ENCODE measurements at regions not wholly inside any gene's neighbourhood (a gene's known extent, or its start where the extent isn't known, plus 50 kb on each side); places are given as distances from the start of the nearest gene placed in this dataset.

DNA sequence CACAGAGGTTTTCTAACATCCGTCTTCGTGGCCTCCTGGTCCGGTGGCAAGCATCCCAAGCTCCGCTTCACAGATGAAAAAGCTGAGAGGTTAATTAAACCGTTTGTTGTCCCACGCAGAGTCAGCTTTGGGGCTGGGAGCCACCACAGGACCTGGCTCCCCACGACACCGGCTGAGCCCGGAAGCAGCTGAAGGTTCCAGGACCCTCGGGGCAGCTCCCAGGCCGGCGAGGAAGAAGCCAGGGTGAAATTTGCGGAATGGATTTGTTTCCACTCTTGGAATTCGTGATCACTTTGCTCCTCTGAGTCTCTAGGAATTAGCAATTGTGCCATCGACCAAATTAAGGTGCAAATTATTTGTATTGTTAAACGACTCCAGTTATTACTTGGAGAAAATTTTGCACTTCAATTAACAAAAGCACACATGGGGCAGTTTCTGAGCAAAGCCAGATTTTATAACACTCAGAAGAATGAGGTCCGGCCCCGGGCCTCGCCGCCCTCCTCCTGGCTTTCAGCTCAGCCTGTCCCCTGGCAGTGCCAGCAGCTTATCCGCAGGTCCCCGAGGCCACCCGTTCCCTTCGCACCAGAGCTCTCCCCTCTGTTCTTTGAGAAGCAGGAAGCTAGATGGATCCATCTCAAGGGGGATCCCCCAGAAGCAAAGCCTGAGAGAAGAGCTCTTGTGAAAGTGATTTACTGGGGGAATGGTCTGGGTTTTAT, 69.1 kb downstream of the SIK1 start:
- peaks cover 76% of the 10 kb centered on the region for H3K4me1 ChIP-seq (ENCODE audit: control insufficient read depth, insufficient read depth, low read length)
- H3K27me3 ChIP-seq (ENCODE audit: control insufficient read depth, insufficient read depth, low read length), result no peaks in the 10 kb centered on the region
- 47% methylated on average over 19 of the region's 24 CpGs for WGBS (ENCODE audit: insufficient coverage)
- no peak overlapping the region for H3K4me3 ChIP-seq (ENCODE audit: low read depth, low read length)
- H3K27ac ChIP-seq (ENCODE audit: low read depth, low read length), result no peak overlapping the region
- DNase-seq (ENCODE audit: low read depth in 4 of 6, low spot score in 6 of 6), result peak in 1 of 6 donors; percentile 63
- peaks cover 3% of the 10 kb centered on the region for H3K36me3 ChIP-seq (ENCODE audit: control insufficient read depth, insufficient read depth, low read length)
- no peaks in the 10 kb centered on the region for H3K9me3 ChIP-seq (ENCODE audit: control insufficient read depth, insufficient read depth, low read length)

DNA sequence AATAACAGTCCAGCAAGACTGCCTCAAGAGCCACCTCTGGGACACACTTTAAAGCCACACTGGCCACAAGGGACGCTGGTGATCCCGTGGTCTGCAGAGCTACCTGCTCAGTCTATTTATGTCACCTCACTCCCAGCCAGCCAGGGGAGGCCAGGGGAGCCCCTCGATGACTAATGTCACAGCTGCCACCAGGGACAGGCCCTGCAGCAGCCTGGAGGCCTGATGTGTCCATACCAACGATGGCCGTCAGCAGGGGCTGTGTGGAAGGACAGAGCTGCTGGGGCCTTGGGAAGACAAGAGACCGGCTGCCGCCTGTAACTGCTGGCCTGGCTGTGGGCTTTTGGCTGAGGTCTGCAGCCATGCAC, 71.0 kb downstream of the SIK1 start:
- WGBS (ENCODE audit: insufficient coverage), result 78% methylated on average over 7 of the region's 7 CpGs
- H3K27ac ChIP-seq (ENCODE audit: low read depth, low read length), result no peak overlapping the region
- peaks cover 60% of the 10 kb centered on the region for H3K4me1 ChIP-seq (ENCODE audit: control insufficient read depth, insufficient read depth, low read length)
- H3K27me3 ChIP-seq (ENCODE audit: control insufficient read depth, insufficient read depth, low read length), result no peaks in the 10 kb centered on the region
- peaks cover 3% of the 10 kb centered on the region for H3K36me3 ChIP-seq (ENCODE audit: control insufficient read depth, insufficient read depth, low read length)
- no peak overlapping the region for H3K4me3 ChIP-seq (ENCODE audit: low read depth, low read length)
- no peaks in the 10 kb centered on the region for H3K9me3 ChIP-seq (ENCODE audit: control insufficient read depth, insufficient read depth, low read length)
- DNase-seq (ENCODE audit: low read depth in 4 of 6, low spot score in 6 of 6), result no peak

DNA sequence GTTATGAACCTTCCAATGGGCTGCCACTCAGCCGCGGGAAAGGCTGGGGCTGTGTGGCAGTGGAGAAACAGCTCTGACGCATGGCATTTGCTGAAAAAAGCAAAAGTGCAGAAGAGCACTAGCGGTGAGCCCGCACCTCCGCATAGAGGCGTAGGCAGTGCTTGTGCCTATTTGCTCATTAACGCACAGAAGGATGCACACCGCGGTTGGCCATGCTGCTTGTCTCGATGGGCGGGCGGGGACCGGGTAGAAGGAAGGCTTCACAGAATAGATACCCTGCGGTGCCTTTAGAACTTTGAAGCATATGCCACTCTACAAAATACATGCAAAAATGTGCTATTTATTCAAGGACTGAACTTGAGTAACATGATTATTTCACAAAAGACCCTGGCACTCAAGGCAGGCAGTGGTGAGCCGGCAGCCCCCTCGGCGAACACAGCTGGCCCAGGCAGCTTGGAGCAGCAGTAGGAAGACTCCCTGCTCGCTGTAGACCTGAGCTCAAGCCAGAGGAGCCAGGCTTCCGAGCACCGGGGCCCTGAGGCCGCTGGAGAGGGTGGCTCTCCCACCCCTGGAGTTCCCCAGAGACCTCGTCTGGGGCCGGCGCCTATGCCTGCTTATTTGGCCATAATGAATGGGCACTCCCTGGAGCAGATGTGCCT, 71.5 kb downstream of the SIK1 start:
- Histone ChIP-seq H3K4me1 (ENCODE audit: control insufficient read depth, insufficient read depth, low read length) (peaks cover 56% of the 10 kb centered on the region), H3K27ac (ENCODE audit: low read depth, low read length) (no peak overlapping the region), H3K36me3 (ENCODE audit: control insufficient read depth, insufficient read depth, low read length) (no peaks in the 10 kb centered on the region), H3K4me3 (ENCODE audit: low read depth, low read length) (no peak overlapping the region), H3K9me3 (ENCODE audit: control insufficient read depth, insufficient read depth, low read length) (no peaks in the 10 kb centered on the region), H3K27me3 (ENCODE audit: control insufficient read depth, insufficient read depth, low read length) (no peaks in the 10 kb centered on the region)
- WGBS (ENCODE audit: insufficient coverage), result 60% methylated on average over 20 of the region's 25 CpGs
- peak in 2 of 6 donors; percentile 43 to 88 for DNase-seq (ENCODE audit: low read depth in 4 of 6, low spot score in 6 of 6)

DNA sequence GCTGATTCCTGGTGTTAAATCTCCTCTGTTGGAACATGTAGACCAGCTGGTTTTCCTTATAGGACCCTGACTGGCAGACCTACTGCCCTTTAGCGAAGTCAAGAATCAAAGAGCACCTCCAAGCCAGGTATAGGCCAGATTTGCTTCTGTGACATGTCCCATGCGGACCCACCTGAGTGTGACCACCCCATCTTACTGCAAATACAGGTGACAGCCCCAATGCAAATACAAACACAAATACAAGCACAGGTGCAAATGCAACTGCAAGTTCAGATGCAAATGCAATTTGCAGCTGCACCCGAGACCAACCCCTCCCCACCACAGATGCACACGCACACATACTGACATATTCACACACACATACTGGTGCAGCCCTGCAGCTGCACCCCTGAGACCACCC, 72.3 kb downstream of the SIK1 start:
- DNase-seq (ENCODE audit: low read depth in 4 of 6, low spot score in 6 of 6), result no peak
- no peaks in the 10 kb centered on the region for H3K27me3 ChIP-seq (ENCODE audit: control insufficient read depth, insufficient read depth, low read length)
- no peak overlapping the region for H3K4me3 ChIP-seq (ENCODE audit: low read depth, low read length)
- H3K27ac ChIP-seq (ENCODE audit: low read depth, low read length), result no peak overlapping the region
- peaks cover 53% of the 10 kb centered on the region for H3K4me1 ChIP-seq (ENCODE audit: control insufficient read depth, insufficient read depth, low read length)
- H3K9me3 ChIP-seq (ENCODE audit: control insufficient read depth, insufficient read depth, low read length), result no peaks in the 10 kb centered on the region
- WGBS (ENCODE audit: insufficient coverage), result 83% methylated on average over 4 of the region's 4 CpGs
- H3K36me3 ChIP-seq (ENCODE audit: control insufficient read depth, insufficient read depth, low read length), result no peaks in the 10 kb centered on the region

DNA sequence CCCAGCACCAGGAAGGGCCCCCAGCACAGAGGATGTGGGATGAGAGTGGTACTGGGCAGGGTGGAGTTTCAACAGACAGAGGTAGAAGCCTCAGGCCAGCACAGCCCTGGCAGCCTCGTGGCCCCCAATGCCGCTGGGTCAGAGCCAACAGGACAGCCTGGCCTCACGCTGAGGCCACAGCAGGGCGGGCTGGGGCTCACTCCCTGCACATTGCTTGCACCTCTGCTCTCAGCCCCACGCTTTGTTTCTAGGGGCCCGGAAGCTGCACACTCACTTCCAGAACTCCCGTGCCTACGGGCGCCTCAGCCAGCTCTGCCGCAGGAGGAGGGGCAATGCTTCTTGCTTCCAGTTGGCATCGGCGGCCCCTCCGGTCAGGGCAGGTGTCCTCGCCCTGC, 72.9 kb downstream of the SIK1 start:
- WGBS (ENCODE audit: insufficient coverage), result 76% methylated on average over 14 of the region's 14 CpGs
- H3K9me3 ChIP-seq (ENCODE audit: control insufficient read depth, insufficient read depth, low read length), result no peaks in the 10 kb centered on the region
- H3K4me1 ChIP-seq (ENCODE audit: control insufficient read depth, insufficient read depth, low read length), result peaks cover 53% of the 10 kb centered on the region
- no peaks in the 10 kb centered on the region for H3K36me3 ChIP-seq (ENCODE audit: control insufficient read depth, insufficient read depth, low read length)
- no peak overlapping the region for H3K4me3 ChIP-seq (ENCODE audit: low read depth, low read length)
- no peaks in the 10 kb centered on the region for H3K27me3 ChIP-seq (ENCODE audit: control insufficient read depth, insufficient read depth, low read length)
- DNase-seq (ENCODE audit: low read depth in 4 of 6, low spot score in 6 of 6), result no peak
- no peak overlapping the region for H3K27ac ChIP-seq (ENCODE audit: low read depth, low read length)

DNA sequence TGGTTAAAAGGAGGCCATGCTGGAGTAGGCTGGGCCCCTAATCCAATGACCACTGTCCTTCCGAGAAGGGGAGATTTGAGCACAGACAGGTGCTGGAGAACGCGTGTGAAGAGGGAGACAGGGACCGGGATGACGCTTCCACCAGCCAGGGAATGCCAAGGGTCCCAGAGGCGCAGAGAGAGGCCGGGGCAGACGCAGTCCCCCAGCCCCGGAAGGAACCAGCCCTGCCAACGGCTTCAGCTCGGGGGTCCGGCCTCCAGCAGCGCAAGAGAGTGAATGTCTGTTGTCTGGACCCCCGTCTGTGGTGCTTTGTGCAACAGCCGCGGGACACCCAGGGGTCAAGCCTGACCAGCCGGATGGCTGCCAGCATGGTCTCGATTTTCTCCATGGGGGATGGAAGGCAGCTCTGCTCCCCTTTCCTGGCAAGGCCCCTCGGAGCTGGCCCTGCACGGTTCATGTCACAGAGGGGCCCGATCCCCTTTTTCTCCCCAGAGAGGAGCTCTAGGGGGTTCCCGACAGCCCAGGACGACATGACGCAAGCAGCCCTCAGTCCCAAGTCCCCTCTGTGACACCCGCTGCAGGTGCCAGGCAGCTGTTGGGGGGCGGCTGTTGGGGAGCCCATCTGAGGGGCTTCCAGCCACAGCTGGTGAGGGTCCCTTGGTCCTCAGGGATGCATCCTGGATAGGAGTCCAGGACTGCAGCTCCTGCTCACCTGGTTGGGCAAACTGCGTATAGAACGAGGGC, 73.5 kb downstream of the SIK1 start:
- WGBS (ENCODE audit: insufficient coverage), result 72% methylated on average over 28 of the region's 28 CpGs
- Histone ChIP-seq H3K4me1 (ENCODE audit: control insufficient read depth, insufficient read depth, low read length) (peaks cover 51% of the 10 kb centered on the region), H3K27me3 (ENCODE audit: control insufficient read depth, insufficient read depth, low read length) (no peaks in the 10 kb centered on the region), H3K4me3 (ENCODE audit: low read depth, low read length) (no peak overlapping the region), H3K9me3 (ENCODE audit: control insufficient read depth, insufficient read depth, low read length) (no peaks in the 10 kb centered on the region), H3K27ac (ENCODE audit: low read depth, low read length) (no peak overlapping the region), H3K36me3 (ENCODE audit: control insufficient read depth, insufficient read depth, low read length) (no peaks in the 10 kb centered on the region)
- DNase-seq (ENCODE audit: low read depth in 4 of 6, low spot score in 6 of 6), result no peak

DNA sequence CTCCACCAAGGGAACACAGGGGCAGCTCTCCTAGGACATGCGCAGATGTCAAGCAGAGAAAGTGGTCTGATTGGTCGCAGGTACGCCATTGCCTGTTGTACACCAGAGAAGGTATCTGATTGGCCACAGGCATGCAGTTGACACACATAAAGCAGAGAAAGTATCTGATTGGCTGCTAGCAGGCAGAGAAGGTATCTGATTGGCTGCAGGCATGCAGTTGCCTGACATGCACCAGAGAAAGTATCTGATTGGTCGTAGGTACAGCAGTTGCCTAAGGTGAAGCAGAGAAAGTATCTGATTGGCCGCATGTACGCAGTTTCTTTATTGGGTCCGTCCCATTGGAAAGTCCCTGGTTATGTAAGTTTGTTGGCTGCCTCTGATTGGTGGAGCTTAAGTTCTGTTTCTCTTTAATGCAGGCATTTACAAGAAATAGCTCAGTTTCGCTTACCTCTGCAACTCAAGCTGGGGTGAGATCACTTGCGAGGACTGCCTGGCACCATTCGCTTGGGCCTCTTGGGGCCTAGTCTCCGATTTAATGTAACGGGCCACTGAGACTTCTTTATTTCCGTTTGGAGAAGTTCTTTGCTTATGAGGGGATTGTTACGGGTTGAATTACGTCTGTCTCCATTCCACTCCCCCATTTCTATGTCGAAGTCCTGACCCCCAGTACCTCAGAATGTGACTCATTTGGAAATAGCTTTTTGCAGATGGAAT, 74.2 kb downstream of the SIK1 start:
- Histone ChIP-seq H3K27ac (ENCODE audit: low read depth, low read length) (no peak overlapping the region), H3K4me1 (ENCODE audit: control insufficient read depth, insufficient read depth, low read length) (peaks cover 49% of the 10 kb centered on the region), H3K4me3 (ENCODE audit: low read depth, low read length) (no peak overlapping the region), H3K9me3 (ENCODE audit: control insufficient read depth, insufficient read depth, low read length) (no peaks in the 10 kb centered on the region), H3K27me3 (ENCODE audit: control insufficient read depth, insufficient read depth, low read length) (no peaks in the 10 kb centered on the region), H3K36me3 (ENCODE audit: control insufficient read depth, insufficient read depth, low read length) (no peaks in the 10 kb centered on the region)
- no peak for DNase-seq (ENCODE audit: low read depth in 4 of 6, low spot score in 6 of 6)
- WGBS (ENCODE audit: insufficient coverage), result 97% methylated on average over 11 of the region's 16 CpGs

DNA sequence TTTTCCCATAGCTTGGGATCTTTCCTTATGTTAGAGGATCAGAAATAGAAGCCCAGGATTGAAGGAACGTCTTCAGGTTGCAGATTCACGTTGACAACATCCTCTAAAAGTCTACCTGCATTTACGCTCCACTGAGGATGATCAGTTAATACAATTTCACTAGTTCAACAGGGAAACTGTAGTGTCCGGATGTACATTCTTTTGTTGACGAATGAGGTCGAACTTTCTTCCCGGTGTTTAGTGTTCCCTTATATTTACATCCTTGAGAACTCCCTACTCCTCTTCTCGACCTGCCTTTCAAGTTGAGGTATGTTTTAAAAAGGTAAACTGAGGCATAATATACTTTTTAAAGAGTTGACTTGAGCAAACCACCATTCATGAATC, 74.8 kb downstream of the SIK1 start:
- DNase-seq (ENCODE audit: low read depth in 4 of 6, low spot score in 6 of 6), result no peak
- peaks cover 43% of the 10 kb centered on the region for H3K4me1 ChIP-seq (ENCODE audit: control insufficient read depth, insufficient read depth, low read length)
- no peaks in the 10 kb centered on the region for H3K27me3 ChIP-seq (ENCODE audit: control insufficient read depth, insufficient read depth, low read length)
- no peaks in the 10 kb centered on the region for H3K36me3 ChIP-seq (ENCODE audit: control insufficient read depth, insufficient read depth, low read length)
- WGBS (ENCODE audit: insufficient coverage), result 84% methylated on average over 3 of the region's 8 CpGs
- no peak overlapping the region for H3K4me3 ChIP-seq (ENCODE audit: low read depth, low read length)
- H3K9me3 ChIP-seq (ENCODE audit: control insufficient read depth, insufficient read depth, low read length), result no peaks in the 10 kb centered on the region
- H3K27ac ChIP-seq (ENCODE audit: low read depth, low read length), result no peak overlapping the region

DNA sequence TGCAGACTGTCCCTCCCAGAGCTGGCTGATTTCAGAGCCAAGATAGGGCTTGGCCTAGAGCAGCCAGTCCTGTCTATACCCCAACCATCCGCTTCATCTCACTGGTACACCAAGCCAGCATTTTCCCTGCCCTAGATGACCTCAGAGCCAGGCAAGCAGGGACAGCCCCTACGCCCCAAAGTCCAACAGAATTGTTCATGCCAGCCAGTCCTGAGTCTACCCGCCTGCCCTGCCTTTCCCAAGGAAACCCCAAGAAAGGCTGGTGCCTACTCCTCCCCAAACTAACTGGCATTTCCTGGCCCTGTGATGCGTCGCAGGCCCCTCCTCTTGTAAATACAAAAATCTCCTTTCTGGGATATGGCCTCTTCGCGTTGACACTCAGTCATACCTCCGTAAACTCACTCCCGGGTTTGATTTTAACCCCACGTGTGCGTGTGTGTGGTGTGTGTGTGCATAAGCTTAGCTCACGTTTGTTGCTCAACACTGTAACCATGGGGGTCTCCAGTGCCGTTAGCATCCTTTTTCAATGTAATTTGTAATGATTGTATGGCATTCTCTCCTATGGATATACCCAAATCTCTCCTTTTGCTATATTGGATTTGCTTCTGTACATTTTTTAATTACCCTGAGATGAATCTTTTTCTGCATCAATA, 75.3 kb downstream of the SIK1 start:
- Histone ChIP-seq H3K27ac (ENCODE audit: low read depth, low read length) (no peak overlapping the region), H3K9me3 (ENCODE audit: control insufficient read depth, insufficient read depth, low read length) (no peaks in the 10 kb centered on the region), H3K4me1 (ENCODE audit: control insufficient read depth, insufficient read depth, low read length) (peaks cover 43% of the 10 kb centered on the region), H3K27me3 (ENCODE audit: control insufficient read depth, insufficient read depth, low read length) (no peaks in the 10 kb centered on the region), H3K4me3 (ENCODE audit: low read depth, low read length) (no peak overlapping the region), H3K36me3 (ENCODE audit: control insufficient read depth, insufficient read depth, low read length) (no peaks in the 10 kb centered on the region)
- WGBS (ENCODE audit: insufficient coverage), result 85% methylated on average over 5 of the region's 13 CpGs
- DNase-seq (ENCODE audit: low read depth in 4 of 6, low spot score in 6 of 6), result peak in 1 of 6 donors; percentile 57

Measured in spinal cord (tissue), 9 donors.